GM19372 (cell line): ENCODE measurements at regions not wholly inside any gene's neighbourhood (a gene's known extent, or its start where the extent isn't known, plus 50 kb on each side); places are given as distances from the start of the nearest gene placed in this dataset.
"Not testable (repeated sequence)": the region's sequence is repeated elsewhere in the genome, so short reads cannot be mapped to it uniquely, and the experiment has no call there.

Experiments
- ATAC-seq: cut with Tn5 transposase; IDR thresholded peaks from one replicate; pipeline ENCODE4 v1.9.1; 2021; ENCODE audit warnings: mild to moderate bottlenecking, low read depth, moderate library complexity; ENCODE audit not compliant: unreplicated experiment

DNA sequence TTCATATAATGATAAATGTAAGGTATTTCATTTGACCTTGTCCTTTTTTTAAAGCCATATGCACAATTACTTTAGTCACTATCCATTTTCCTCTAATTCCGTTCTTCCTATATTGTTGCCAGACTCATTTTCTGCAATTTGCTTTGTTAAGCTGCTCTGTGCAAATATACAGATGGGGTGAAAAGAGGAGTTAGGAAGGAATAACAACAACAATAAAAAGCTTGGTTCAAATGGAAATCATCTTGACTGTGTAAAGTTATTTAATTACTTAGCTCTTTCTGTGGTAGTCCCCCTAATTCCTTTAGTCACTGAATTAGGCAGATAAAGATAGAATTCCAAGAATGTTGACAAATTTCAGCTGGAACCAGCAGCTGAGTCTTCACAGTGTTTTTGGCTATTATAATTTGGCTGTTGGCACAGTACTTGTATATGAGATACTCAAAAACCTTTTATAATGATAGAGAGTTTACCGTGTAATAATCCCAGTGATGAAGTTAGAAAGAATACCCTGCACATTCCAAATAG is 838.0 kb downstream of the RPS29 start:
- no peak for ATAC-seq

DNA sequence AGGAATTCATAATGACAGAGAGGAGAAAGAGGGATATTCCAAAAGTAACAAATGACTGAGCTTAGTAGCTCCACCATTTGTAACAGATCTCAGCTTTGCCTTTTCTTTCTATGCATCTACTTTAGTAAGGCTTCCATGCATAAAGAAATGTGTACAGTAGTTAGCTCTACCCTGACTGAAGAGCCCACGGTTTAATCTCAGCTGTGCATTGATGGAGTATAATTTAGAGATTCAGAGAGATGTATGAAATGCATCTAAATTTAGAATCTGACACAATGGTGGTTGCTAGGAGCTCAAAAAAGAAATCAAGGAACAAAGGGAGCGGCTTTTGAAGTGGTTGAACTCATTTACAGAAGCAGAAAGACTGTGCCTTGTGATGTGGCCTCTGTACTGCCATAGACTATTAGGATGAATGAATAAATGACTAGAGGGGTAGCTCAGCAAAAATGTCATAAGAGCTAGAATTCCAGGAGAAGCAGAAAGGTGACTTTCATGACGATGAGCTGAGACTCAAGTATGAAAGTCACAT is 838.6 kb downstream of the RPS29 start:
- ATAC-seq = no peak

DNA sequence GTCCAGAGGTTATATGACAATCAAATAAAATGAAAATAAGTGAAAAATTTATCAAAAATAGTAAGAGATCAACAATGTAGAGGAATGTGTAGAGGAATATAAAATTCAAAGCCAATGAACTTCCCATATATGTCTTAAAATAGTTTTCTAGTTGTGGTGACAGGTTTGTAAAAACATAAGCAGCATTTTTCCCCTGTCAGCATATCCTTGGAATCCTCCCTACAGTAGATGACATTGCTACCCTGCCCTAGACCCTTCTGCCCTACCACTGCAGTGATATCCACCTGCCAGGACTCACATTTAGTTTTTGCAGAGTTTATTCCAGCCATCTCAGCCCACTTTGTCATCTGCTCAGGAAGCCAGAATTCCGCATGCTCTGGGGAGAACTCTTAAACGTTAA is 842.0 kb downstream of the RPS29 start:
- ATAC-seq = no peak

DNA sequence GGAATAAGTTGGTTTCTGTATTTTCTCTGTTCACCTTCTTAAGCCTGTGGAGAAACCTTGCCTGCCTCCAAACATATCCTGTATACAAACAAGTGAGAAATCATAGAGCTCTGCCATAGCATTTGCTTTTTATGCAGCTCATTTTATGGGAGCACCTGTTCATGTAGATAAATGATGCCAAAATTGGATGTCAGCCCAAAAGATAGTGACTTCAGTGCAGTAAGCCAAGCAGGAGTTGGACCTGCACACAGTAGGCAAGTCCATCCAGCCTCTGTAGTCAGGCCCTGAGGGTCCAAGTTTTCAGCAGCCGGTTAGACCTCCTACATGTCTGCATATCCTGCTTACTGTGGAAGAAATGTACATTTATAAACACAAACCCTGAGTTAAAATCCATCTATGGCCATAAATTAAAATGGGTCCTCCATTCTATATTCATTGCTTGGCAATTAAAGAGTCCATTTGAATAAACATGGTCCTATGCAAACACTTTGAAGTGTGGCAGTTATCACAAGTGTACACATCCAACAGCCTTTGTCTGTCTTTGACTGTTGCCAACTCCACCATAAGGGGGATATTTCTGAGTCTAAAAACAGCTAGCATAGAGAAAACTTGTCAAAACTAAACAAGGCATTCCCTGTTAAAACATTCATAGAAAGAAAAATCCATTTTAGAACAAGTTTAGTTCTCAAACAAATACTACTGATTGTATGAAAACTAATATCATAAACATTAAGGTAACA is 847.8 kb downstream of the RPS29 start:
- no peak for ATAC-seq

DNA sequence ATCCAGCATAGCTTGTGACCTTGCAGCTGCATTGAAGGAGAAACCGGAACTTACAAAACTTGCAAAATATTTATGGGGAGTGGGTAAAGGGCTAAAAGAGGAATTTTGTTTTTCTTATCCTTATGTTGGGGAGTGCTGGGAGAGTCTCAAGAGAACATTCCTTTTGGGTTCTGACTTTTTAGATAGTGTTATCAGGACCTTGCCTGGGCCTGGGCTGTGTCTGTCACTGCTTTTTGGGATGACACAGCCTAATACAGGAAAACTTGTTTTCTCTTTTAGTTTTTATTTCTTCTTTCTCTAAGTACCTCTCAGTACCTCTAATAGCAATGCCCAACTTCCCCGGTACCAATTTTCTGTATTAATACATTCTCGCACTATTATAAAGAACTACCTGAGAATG is 850.6 kb downstream of the RPS29 start:
- ATAC-seq = no peak

DNA sequence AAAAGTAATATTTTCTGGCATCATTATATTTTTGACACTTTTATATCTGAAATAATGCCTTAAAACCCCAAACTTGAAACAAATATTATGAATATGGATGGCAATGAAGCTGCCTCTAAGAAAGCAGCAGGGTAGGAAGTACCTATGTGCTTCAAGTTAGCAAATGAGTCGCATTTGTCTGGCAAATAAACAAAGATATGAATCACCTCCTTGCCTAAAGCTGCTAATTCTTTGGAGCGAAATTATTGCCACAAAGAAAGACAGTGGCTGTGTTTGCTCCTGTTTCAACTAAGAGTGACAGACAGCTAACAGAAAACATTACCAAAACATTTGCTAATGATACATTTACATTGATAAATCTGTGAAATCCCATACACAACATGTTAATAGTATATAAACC is 854.9 kb downstream of the RPS29 start:
- ATAC-seq = no peak

DNA sequence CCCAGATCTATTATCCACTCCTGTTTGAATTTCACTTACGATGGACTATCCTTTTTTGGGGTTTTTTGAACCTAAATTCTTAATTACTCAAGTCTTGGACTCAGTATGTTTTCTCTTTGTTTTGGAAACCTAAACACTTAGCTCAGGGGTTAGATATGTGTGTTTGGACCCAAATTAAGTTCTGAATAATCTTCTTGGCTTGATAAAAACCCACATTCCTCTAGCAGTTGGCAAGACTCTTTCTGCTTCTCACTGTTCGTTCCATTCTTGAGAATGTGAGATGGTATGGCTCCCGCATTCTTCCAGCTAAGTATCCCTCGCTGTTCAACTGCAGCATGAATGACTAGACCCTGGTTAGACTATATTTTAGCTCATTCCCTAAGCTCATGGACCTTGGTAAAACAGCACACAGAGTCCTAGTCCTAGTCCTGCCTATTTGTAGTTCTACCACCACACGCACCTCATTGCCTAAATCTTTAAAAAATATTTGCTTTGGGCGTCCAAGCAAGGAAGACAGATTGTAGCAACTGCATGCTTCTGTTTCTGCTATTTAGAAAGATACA is 860.0 kb downstream of the RPS29 start:
- ATAC-seq = no peak

DNA sequence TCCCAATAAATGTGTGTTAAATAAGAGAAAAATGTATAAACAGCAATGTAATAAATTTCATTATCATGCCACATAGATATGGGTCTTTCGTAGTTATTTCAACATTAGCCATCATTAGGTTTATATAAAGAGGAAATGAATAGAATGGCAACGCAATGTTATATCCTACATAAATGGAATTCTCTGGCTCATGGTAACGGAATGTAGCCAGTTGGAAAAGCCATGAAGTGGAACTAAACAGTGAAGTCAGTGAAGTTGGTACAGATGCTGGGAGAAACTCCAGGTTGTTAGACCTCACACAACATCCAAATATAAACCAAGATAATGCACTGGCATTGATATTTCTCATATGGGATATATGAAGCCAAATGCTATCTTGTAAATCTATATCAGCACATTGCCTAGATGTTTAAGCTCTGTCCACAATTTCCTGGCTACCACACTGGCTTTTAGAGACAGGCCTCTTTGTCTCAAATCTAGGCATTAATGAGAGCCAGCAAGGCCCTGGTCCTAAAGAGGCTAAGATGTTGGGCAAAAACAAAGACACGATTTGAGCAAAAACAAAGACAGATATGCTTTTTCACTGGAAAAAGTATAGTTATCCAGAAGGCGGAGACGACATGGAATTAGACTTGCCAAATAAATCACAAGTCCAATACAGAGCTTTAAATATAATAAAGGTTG is 861.0 kb downstream of the RPS29 start:
- no peak for ATAC-seq

DNA sequence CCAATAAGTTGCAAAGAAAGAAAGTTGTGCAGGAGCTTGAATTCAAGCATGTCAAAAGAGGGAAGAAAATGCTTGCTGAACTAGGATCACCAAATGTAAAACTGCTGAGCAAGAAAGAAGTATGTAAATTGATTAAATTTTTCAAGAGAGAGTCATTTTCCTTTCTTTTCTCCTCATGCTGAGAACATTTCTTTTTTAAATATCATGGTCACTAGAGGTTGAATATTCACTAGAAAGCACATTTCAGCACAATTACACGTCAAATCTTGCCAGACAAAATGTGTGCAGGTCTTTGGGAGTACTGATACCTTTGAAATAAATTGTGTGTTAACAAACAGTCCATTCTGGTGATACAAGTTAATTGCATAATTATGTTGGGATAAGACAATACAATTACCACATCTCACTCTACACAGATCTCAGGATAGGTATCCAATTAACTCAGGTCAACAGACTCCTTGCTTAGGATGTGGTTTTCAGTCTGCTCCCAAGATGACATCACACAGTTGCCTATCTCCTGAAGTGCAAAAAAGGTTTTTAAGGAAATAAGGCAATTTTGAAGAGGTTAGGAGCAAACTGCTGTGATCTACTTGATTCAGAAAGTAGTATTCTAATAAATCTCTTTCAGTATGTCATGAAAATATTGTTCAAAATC is 862.2 kb downstream of the RPS29 start:
- ATAC-seq = no peak

DNA sequence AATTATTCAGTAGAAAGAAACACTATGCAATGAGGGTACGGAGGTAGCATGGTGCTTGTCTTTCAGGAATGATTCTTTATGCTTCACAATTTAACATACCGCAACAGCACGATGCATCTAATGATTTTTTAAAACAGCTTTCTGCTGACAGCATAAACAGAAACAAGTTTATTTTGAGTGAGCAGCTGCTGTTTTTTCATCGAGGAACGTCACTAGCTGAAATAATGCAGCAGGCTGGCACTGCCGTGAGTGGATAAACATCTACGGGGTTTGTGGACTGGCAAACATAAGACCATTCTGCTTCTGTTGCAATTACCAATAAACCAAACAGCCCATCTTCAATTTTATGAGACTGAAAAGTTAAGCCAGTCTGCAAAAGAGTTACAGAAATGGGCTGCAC is 871.8 kb downstream of the RPS29 start:
- ATAC-seq = no peak

DNA sequence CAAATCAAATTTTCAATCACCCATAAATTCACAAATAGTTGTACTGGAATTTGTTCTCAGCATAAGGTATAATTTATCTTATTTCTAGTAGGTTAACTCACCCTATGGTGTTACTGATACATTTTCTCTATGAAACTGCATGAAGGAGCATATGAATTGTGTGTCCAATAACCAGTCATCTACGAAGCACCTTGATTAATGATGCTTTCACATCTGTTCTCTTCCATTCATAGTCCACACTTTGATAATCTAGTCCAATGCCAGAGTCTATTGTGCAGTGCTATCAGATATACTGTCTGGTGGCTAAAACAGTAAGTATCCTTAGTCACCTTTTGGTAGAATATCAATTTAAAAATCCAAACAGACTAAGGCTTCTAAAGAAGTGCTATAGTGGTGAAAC is 876.0 kb downstream of the RPS29 start:
- ATAC-seq = no peak

DNA sequence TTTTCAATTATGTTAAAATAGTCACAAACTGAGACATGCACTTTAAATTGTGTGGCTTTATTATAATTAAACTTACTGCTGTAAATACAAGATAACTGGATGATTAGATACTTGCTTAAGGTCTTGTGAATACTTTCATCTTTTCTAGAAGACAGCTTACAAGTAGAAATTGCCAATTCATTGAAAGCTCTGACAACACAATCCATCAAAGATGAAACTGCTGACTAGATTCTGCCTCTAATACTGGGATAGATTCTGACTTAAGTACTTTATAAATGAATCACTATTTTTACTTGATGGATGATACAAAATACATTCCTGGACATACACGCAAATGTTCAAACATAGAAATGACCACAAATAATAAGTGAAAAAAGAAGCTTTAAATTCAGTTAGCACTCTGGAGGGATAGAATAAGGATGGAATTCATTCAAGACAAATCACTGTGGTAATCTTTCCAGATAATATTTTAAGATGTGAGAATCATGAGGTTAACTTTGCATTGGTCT is 876.8 kb downstream of the RPS29 start:
- ATAC-seq = no peak

DNA sequence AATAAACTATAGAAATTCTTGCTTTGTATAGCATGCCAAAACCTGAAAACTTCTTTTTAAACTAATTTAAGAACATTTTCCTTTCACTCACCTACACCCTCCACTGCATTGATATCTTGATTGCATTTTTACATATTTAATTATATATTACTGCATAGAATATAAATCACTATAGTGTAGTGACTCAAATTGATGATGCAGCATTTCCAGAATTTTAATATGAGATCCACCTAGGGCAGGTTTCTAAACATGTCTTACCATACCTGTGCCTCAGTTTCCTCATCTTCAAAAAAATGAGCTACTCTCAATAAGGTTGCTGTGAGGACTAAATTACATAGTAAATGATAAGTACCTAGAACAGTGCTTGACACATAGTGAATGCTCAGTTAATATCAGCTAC is 881.5 kb downstream of the RPS29 start:
- ATAC-seq = no peak

DNA sequence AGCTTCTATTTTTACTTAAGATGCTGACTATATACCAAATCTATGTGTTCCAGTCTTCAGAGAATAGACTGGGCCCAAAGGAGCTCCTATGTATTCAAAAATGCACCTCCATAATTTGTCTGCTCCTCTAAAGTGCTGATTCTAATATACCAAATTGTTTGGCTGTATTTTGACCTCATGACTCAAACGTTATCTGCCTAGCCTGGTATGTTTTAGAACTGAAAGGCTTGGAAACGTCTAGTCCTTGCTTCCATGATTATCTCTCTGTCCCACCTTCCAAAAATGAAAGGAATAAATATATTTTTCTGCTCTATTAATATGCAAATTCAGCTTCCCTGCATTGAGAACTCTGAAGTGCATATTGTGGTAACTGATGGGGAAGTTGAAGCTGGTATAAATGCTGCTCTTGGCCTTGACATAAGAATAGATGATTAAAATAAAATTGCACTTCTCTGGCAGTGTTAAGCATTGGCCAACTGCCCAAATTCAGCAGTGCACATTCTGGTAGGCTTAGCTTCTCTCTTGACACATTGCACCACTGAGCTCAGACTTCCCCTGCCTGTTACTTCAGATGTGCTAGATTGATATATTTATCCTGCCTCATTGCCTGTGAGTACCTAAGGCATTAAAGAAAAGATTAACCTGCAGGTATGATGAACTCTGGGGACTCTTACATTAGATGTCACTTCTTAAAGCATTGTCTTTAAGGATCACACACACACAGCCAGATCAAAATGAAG is 882.3 kb downstream of the RPS29 start:
- ATAC-seq = no peak

DNA sequence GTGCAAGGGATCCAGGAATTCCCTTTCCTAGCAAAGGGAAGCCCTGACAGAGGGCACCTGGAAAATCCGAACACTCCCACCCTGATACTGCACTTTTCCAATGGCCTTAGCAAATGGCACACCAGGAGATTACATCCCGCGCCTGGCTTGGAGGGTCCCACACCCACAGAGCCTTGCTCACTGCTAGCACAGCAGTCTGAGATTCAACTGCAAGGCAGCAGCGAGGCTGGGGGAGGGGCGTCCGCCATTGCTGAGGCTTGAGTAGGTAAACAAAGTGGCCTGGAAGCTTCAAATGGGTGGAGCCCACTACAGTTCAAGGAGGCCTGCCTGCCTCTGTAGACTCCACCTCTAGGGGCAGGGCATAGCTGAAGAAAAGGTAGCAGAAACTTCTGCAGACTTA is 888.8 kb downstream of the RPS29 start:
- ATAC-seq = not testable (repeated sequence)

DNA sequence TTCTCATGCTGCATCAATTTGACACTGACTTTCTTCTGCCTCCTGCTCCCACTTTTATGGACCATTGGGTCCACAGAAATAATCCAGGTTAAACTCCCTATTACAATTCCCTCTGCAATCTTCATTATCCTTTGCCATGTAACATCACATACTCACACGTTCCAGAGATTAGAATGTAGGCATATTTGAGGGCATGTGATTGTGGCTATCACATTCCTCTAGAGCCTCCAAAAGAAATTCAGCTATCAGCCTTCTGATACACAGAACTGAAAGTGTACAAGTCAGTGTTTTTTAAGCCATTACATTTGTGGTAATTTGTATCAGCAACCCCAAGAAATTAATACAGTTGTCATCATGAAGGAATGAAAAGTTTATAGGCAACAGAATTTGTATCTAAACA is 892.4 kb downstream of the RPS29 start:
- ATAC-seq = no peak

DNA sequence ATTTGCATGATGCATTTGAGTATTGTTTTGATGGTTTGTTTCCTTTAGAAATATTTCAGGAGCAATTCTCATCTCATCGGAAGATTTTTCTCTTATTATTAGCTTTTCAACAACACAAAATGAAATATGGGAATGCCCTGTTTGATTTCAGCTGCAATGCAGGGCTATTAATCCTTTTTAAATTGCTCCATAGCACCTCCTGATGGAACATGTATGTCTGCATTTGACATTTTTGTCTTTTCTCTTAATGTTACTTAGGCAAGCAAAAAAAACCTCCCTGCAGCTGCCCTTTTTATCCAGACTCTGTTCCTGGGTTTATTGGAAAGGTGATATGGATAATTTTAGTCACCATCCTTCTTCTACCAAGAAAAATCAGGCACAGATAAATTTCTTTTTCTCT is 895.8 kb downstream of the RPS29 start:
- no peak for ATAC-seq

DNA sequence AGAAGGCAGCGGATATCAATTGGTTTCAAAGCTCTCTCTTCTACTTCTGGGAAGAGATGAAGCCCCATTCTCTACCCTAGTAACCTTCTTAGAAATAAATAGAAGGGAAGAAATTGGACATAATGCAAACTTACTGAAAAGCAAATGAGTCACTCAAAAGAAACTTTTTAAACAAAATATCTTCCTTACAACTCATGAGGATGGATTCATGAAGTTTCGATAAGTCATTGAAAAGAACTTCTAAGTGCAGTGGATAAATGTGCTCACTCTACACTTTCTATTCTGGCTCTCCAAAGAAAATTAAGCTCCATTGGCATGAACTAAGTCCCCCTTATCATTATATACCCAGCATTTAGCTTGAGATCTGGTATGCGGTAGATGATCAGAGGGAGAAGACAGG is 899.5 kb downstream of the RPS29 start:
- no peak for ATAC-seq

DNA sequence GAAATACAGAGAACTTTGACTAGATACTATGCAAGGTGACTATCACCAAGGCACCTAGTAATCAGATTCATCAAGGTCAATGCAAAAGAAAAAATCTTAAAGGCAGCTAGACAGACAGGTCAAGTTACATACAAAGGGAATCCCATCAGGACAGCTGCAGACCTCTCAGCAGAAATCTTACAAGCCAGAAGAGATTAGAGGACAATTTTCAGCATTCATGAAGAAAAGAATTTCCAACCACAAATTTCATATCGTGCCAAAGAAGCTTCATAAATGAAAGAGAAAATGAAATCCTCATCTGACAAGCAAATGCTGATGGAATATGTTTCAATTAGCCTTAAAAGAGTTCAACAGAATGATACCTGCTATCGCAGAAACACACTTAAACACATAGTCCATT is 913.7 kb downstream of the RPS29 start:
- ATAC-seq = no peak

DNA sequence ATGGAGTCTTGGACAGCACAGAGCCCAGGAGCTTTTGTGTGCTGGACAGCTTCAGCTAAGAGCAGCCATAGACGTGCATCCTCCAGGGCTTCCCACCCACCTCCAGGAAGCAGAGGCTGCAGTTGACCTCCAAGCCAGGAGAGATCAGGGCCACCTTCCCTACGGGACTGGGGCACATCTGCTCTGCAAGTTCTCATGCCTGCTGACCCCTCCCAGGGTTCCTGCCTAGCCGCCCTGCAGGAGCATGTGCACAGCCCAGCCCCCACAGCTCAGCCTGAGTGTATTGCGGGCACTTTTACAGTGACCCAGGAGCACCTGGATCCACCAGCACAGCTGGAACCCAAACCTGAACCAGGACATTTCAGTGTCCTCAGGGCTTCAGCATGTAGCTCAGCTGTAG is 915.2 kb downstream of the RPS29 start:
- ATAC-seq = no peak
